ENCODE measurements at regions not wholly inside any gene's neighbourhood (a gene's known extent, or its start where the extent isn't known, plus 50 kb on each side); places are given as distances from the start of the nearest gene placed in this dataset.
"Not testable (repeated sequence)": the region's sequence is repeated elsewhere in the genome, so short reads cannot be mapped to it uniquely, and the experiment has no call there.

GRCh38 chr9:106784076-106784475 lies 78.9 kb upstream of the ZNF462 start:
- DNase-seq, result no peak

GRCh38 chr9:106785200-106785599 lies 77.8 kb upstream of the ZNF462 start:
- no peak for DNase-seq

GRCh38 chr9:106788021-106788420 lies 74.9 kb upstream of the ZNF462 start:
- DNase-seq, result not testable (repeated sequence)

- DNase-seq, result no peak
These were observed 67.9 kb upstream of the ZNF462 start for GRCh38 chr9:106795031-106795430.

GRCh38 chr9:106796771-106797170 lies 66.2 kb upstream of the ZNF462 start:
- no peak for DNase-seq

- no peak for DNase-seq
These were observed 65.7 kb upstream of the ZNF462 start for GRCh38 chr9:106797299-106797698.

GRCh38 chr9:106798016-106798799 lies 64.8 kb upstream of the ZNF462 start:
- DNase-seq, result no peak

GRCh38 chr9:106799152-106799551 lies 63.8 kb upstream of the ZNF462 start:
- no peak for DNase-seq

GRCh38 chr9:106800701-106801270 lies 62.2 kb upstream of the ZNF462 start:
- DNase-seq, result no peak

GRCh38 chr9:106801816-106802215 lies 61.1 kb upstream of the ZNF462 start:
- no peak for DNase-seq

All from stimulated activated CD4-positive, alpha-beta T cell treated with anti-CD3 and anti-CD28 coated beads, Interleukin-15, amount 100 ng/mL, for 24 hours (primary cell).